ENCODE measurements at regions not wholly inside any gene's neighbourhood (a gene's known extent, or its start where the extent isn't known, plus 50 kb on each side); places are given as distances from the start of the nearest gene placed in this dataset.

GRCh38 chr4:14744346-14744745 lies 257.9 kb upstream of the CPEB2 start:
- H3K27me3 ChIP-seq (ENCODE audit: control insufficient read depth, insufficient read depth, low read length): no peaks in the 10 kb centered on the region
- no peak for TF ChIP-seq CTCF (IDR thresholded peaks at IDR 0.05)
- no peak overlapping the region for H3K4me3 ChIP-seq (ENCODE audit: low read depth, low read length)
- no peaks in the 10 kb centered on the region for H3K9me3 ChIP-seq (ENCODE audit: control insufficient read depth, low read length)
- no peaks in the 10 kb centered on the region for H3K36me3 ChIP-seq (ENCODE audit: control insufficient read depth, insufficient read depth, low read length)
- H3K27ac ChIP-seq: no peak overlapping the region
- H3K4me1 ChIP-seq: no peaks in the 10 kb centered on the region
- H3K79me2 ChIP-seq: no peaks in the 10 kb centered on the region
- H3K9ac ChIP-seq: no peak overlapping the region
- no peak overlapping the region for H3K4me2 ChIP-seq (ENCODE audit: low read length)
- no peak overlapping the region for H2AFZ ChIP-seq

GRCh38 chr4:14749910-14750309 lies 252.4 kb upstream of the CPEB2 start:
- H3K4me1 ChIP-seq: no peaks in the 10 kb centered on the region
- TF ChIP-seq CTCF (IDR thresholded peaks at IDR 0.05): no peak
- no peak overlapping the region for H3K4me3 ChIP-seq (ENCODE audit: low read depth, low read length)
- H3K4me2 ChIP-seq (ENCODE audit: low read length): no peak overlapping the region
- peaks cover 2% of the 10 kb centered on the region for H3K79me2 ChIP-seq
- H3K9me3 ChIP-seq (ENCODE audit: control insufficient read depth, low read length): no peaks in the 10 kb centered on the region
- H3K9ac ChIP-seq: no peak overlapping the region
- H3K27me3 ChIP-seq (ENCODE audit: control insufficient read depth, insufficient read depth, low read length): no peaks in the 10 kb centered on the region
- H3K36me3 ChIP-seq (ENCODE audit: control insufficient read depth, insufficient read depth, low read length): no peaks in the 10 kb centered on the region
- H2AFZ ChIP-seq: no peak overlapping the region
- H3K27ac ChIP-seq: no peak overlapping the region

- H3K9ac ChIP-seq: no peak overlapping the region
- H3K4me3 ChIP-seq (ENCODE audit: low read depth, low read length): no peak overlapping the region
- no peaks in the 10 kb centered on the region for H3K27me3 ChIP-seq (ENCODE audit: control insufficient read depth, insufficient read depth, low read length)
- TF ChIP-seq CTCF (IDR thresholded peaks at IDR 0.05): no peak
- H3K4me2 ChIP-seq (ENCODE audit: low read length): no peak overlapping the region
- no peaks in the 10 kb centered on the region for H3K36me3 ChIP-seq (ENCODE audit: control insufficient read depth, insufficient read depth, low read length)
- H2AFZ ChIP-seq: no peak overlapping the region
- H3K79me2 ChIP-seq: peaks cover 2% of the 10 kb centered on the region
- H3K4me1 ChIP-seq: no peaks in the 10 kb centered on the region
- H3K9me3 ChIP-seq (ENCODE audit: control insufficient read depth, low read length): no peaks in the 10 kb centered on the region
- H3K27ac ChIP-seq: no peak overlapping the region
Measured at GRCh38 chr4:14752341-14753046, 249.8 kb upstream of the CPEB2 start.

GRCh38 chr4:14767142-14767541 lies 235.1 kb upstream of the CPEB2 start:
- Histone ChIP-seq H3K4me3 (ENCODE audit: low read depth, low read length) (no peak overlapping the region), H3K9me3 (ENCODE audit: control insufficient read depth, low read length) (no peaks in the 10 kb centered on the region), H3K27me3 (ENCODE audit: control insufficient read depth, insufficient read depth, low read length) (no peaks in the 10 kb centered on the region), H3K27ac (no peak overlapping the region), H3K4me1 (no peaks in the 10 kb centered on the region), H3K9ac (no peak overlapping the region), H3K79me2 (no peaks in the 10 kb centered on the region), H3K4me2 (ENCODE audit: low read length) (no peak overlapping the region), H3K36me3 (ENCODE audit: control insufficient read depth, insufficient read depth, low read length) (no peaks in the 10 kb centered on the region), H2AFZ (no peak overlapping the region)
- no peak for TF ChIP-seq CTCF (IDR thresholded peaks at IDR 0.05)

GRCh38 chr4:14768449-14768848 lies 233.8 kb upstream of the CPEB2 start:
- Histone ChIP-seq H3K36me3 (ENCODE audit: control insufficient read depth, insufficient read depth, low read length) (no peaks in the 10 kb centered on the region), H3K9ac (no peak overlapping the region), H3K9me3 (ENCODE audit: control insufficient read depth, low read length) (no peaks in the 10 kb centered on the region), H3K4me2 (ENCODE audit: low read length) (no peak overlapping the region), H3K79me2 (no peaks in the 10 kb centered on the region), H2AFZ (no peak overlapping the region), H3K4me1 (no peaks in the 10 kb centered on the region), H3K27ac (no peak overlapping the region), H3K27me3 (ENCODE audit: control insufficient read depth, insufficient read depth, low read length) (no peaks in the 10 kb centered on the region), H3K4me3 (ENCODE audit: low read depth, low read length) (no peak overlapping the region)
- no peak for TF ChIP-seq CTCF (IDR thresholded peaks at IDR 0.05)
